HEK293 (cell line): ENCODE measurements at regions not wholly inside any gene's neighbourhood (a gene's known extent, or its start where the extent isn't known, plus 50 kb on each side); places are given as distances from the start of the nearest gene placed in this dataset.

Experiments used
- CTCF ChIA-PET: fragments of 350-600 bp; formaldehyde crosslinking; extraction: SDS; loops from one replicate; lab custom pipeline; 2021; ENCODE audit warnings: antibody characterized with exemption; lab: Yijun Ruan, JAX
- POLR2A ChIA-PET: fragments of 300-600 bp; formaldehyde crosslinking; extraction: SDS; loops from one replicate; lab custom pipeline; 2020; ENCODE audit warnings: antibody characterized with exemption, inconsistent platforms; lab: Yijun Ruan, JAX
- H3K27ac ChIP-seq: fragments of 200-500 bp; sonication (Bioruptor generic); 2 replicates; pipeline ENCODE4 v1.5.1; 2014; ENCODE audit warnings: low read depth, low read length, control low read depth, inconsistent platforms; ENCODE audit errors: extremely low read depth
- H3K36me3 ChIP-seq, 2 experiments: fragments of 200-500 bp in 1 of 2; sonication (Bioruptor generic) in 1 of 2; 1 replicate in 1 of 2; 2 replicates in 1 of 2; pipeline ENCODE4 v1.5.1; 2014 to 2017; ENCODE audit warnings: inconsistent platforms in 2 of 2, low read length in 2 of 2; ENCODE audit not compliant: control insufficient read depth in 2 of 2, insufficient read depth in 1 of 2
- H3K4me1 ChIP-seq: fragments of 200-500 bp; sonication (Bioruptor generic); 2 replicates; pipeline ENCODE4 v1.5.1; 2014; ENCODE audit warnings: mild to moderate bottlenecking, low read length, inconsistent platforms; ENCODE audit not compliant: control insufficient read depth, insufficient read depth
- H3K4me3 ChIP-seq: 2 replicates; pipeline ENCODE4 v1.5.1; 2011; ENCODE audit warnings: low read depth, mild to moderate bottlenecking, control low read depth, low read length, moderate library complexity
- H3K9me3 ChIP-seq: fragments of 200-500 bp; sonication (Bioruptor generic); 2 replicates; pipeline ENCODE4 v1.5.1; 2014; ENCODE audit warnings: low read depth, low read length, inconsistent platforms; ENCODE audit not compliant: control insufficient read depth, insufficient read depth
- ATF2 ChIP-seq: fragments of 450-650 bp; formaldehyde crosslinking; IDR thresholded peaks from 2 replicates; pipeline ENCODE4 v1.5.1; 2016; ENCODE audit warnings: missing biosample characterization, missing genetic modification characterization, low read depth
- FEZF1 ChIP-seq: fragments of 450-650 bp; formaldehyde crosslinking; IDR thresholded peaks from 2 replicates; pipeline ENCODE4 v1.5.1; 2016; ENCODE audit warnings: missing biosample characterization, missing genetic modification characterization
- KLF8 ChIP-seq: fragments of 450-650 bp; formaldehyde crosslinking; IDR thresholded peaks from 2 replicates; pipeline ENCODE4 v1.5.1; 2016; ENCODE audit warnings: missing biosample characterization, missing genetic modification characterization
- MYNN ChIP-seq: fragments of 450-650 bp; formaldehyde crosslinking; IDR thresholded peaks from 2 replicates; pipeline ENCODE4 v1.5.1; 2016; ENCODE audit warnings: missing biosample characterization, missing genetic modification characterization, borderline replicate concordance
- REPIN1 ChIP-seq: fragments of 450-650 bp; formaldehyde crosslinking; IDR thresholded peaks from 2 replicates; pipeline ENCODE4 v1.5.1; 2017; ENCODE audit warnings: missing biosample characterization, missing genetic modification characterization, low read depth
- SP3 ChIP-seq: fragments of 450-650 bp; formaldehyde crosslinking; IDR thresholded peaks from 2 replicates; pipeline ENCODE4 v1.5.1; 2016; ENCODE audit warnings: missing biosample characterization, missing genetic modification characterization
- SP7 ChIP-seq: fragments of 450-650 bp; formaldehyde crosslinking; IDR thresholded peaks from 2 replicates; pipeline ENCODE4 v1.5.1; 2016; ENCODE audit warnings: missing biosample characterization, missing genetic modification characterization
- TCF7L2 ChIP-seq: IDR thresholded peaks from 2 replicates; pipeline ENCODE4 v1.6.1; 2011; ENCODE audit warnings: low read depth, mild to moderate bottlenecking, inconsistent platforms, low read length, moderate library complexity, borderline replicate concordance
- ZBTB10 ChIP-seq: fragments of 450-650 bp; formaldehyde crosslinking; IDR thresholded peaks from 2 replicates; pipeline ENCODE4 v1.5.1; 2016; ENCODE audit warnings: missing biosample characterization, missing genetic modification characterization
- ZBTB17 ChIP-seq: fragments of 450-650 bp; formaldehyde crosslinking; IDR thresholded peaks from 2 replicates; pipeline ENCODE4 v1.5.1; 2016; ENCODE audit warnings: missing biosample characterization, missing genetic modification characterization
- ZBTB20 ChIP-seq: fragments of 450-650 bp; formaldehyde crosslinking; IDR thresholded peaks from 2 replicates; pipeline ENCODE4 v1.5.1; 2016; ENCODE audit warnings: missing biosample characterization, missing genetic modification characterization
- ZBTB44 ChIP-seq: fragments of 450-650 bp; IDR thresholded peaks from 2 replicates; pipeline ENCODE4 v1.5.1; 2018; ENCODE audit warnings: missing biosample characterization, mild to moderate bottlenecking, missing genetic modification characterization
- ZBTB48 ChIP-seq: fragments of 450-650 bp; formaldehyde crosslinking; IDR thresholded peaks from 2 replicates; pipeline ENCODE4 v1.5.1; 2016; ENCODE audit warnings: missing biosample characterization, missing genetic modification characterization
- ZNF121 ChIP-seq: fragments of 450-650 bp; formaldehyde crosslinking; IDR thresholded peaks from 2 replicates; pipeline ENCODE4 v1.5.1; 2016; ENCODE audit warnings: missing biosample characterization, missing genetic modification characterization
- ZNF140 ChIP-seq: fragments of 450-650 bp; formaldehyde crosslinking; IDR thresholded peaks from 2 replicates; pipeline ENCODE4 v1.5.1; 2016; ENCODE audit warnings: missing biosample characterization, missing genetic modification characterization
- ZNF155 ChIP-seq: fragments of 450-650 bp; formaldehyde crosslinking; IDR thresholded peaks from 2 replicates; pipeline ENCODE4 v1.5.1; 2016; ENCODE audit warnings: missing biosample characterization, missing genetic modification characterization
- ZNF174 ChIP-seq: fragments of 450-650 bp; formaldehyde crosslinking; IDR thresholded peaks from 2 replicates; pipeline ENCODE4 v1.5.0; 2017; ENCODE audit warnings: missing biosample characterization, mild to moderate bottlenecking, missing genetic modification characterization
- ZNF354C ChIP-seq: fragments of 450-650 bp; formaldehyde crosslinking; IDR thresholded peaks from 2 replicates; pipeline ENCODE4 v1.5.1; 2016; ENCODE audit warnings: missing biosample characterization, missing genetic modification characterization, low read depth, borderline replicate concordance
- ZNF521 ChIP-seq: fragments of 450-650 bp; formaldehyde crosslinking; IDR thresholded peaks from 2 replicates; pipeline ENCODE4 v1.5.1; 2017; ENCODE audit warnings: missing biosample characterization, mild to moderate bottlenecking, missing genetic modification characterization
- ZNF639 ChIP-seq: fragments of 450-650 bp; formaldehyde crosslinking; IDR thresholded peaks from 2 replicates; pipeline ENCODE4 v1.5.1; 2016; ENCODE audit warnings: missing biosample characterization, missing genetic modification characterization
- ZNF645 ChIP-seq: fragments of 450-650 bp; formaldehyde crosslinking; IDR thresholded peaks from 2 replicates; pipeline ENCODE4; 2016; ENCODE audit warnings: missing biosample characterization, missing genetic modification characterization
- ZNF658 ChIP-seq: fragments of 450-650 bp; formaldehyde crosslinking; IDR thresholded peaks from 2 replicates; pipeline ENCODE4; 2016; ENCODE audit warnings: missing biosample characterization, missing genetic modification characterization
- ZNF664 ChIP-seq: fragments of 450-650 bp; formaldehyde crosslinking; IDR thresholded peaks from 2 replicates; pipeline ENCODE4 v1.5.1; 2016; ENCODE audit warnings: missing biosample characterization, missing genetic modification characterization
- ZNF777 ChIP-seq: fragments of 450-650 bp; formaldehyde crosslinking; IDR thresholded peaks from 2 replicates; pipeline ENCODE4 v1.5.1; 2017; ENCODE audit warnings: missing biosample characterization, missing genetic modification characterization, borderline replicate concordance
- ZXDB ChIP-seq: fragments of 450-650 bp; formaldehyde crosslinking; IDR thresholded peaks from 2 replicates; pipeline ENCODE4 v1.5.1; 2016; ENCODE audit warnings: missing biosample characterization, missing genetic modification characterization

GRCh38 chr16:79973320-79973719 is 372.8 kb upstream of the MAF start:
- H3K4me3 ChIP-seq = no peak overlapping the region
- POLR2A ChIA-PET = no interaction called here
- TF ChIP-seq ATF2 (tag by site-specific recombination) = no peak
- TF ChIP-seq ZNF639 = no peak
- no peak for TF ChIP-seq ZXDB (tag by site-specific recombination)
- TF ChIP-seq SP7 = no peak
- TF ChIP-seq ZNF658 (tag by site-specific recombination) = no peak
- no peak for TF ChIP-seq ZNF174
- TF ChIP-seq TCF7L2 = no peak
- TF ChIP-seq ZBTB20 (tag by site-specific recombination) = no peak
- no peak for TF ChIP-seq ZNF121 (tag by site-specific recombination)
- no peak for TF ChIP-seq ZNF777 (tag by site-specific recombination)
- TF ChIP-seq SP3 (tag by site-specific recombination) = no peak
- TF ChIP-seq ZBTB17 = no peak
- no peak for TF ChIP-seq ZNF140 (tag by site-specific recombination)
- TF ChIP-seq REPIN1 = no peak
- no peak for TF ChIP-seq FEZF1 (tag by site-specific recombination)
- CTCF ChIA-PET = no interaction called here
- no peak overlapping the region for H3K27ac ChIP-seq
- H3K9me3 ChIP-seq = no peaks in the 10 kb centered on the region
- H3K36me3 ChIP-seq = no peaks in the 10 kb centered on the region
- H3K4me1 ChIP-seq = no peaks in the 10 kb centered on the region

GRCh38 chr16:79972053-79972704 is 371.6 kb upstream of the MAF start:
- ChIA-PET CTCF (no interaction called here), POLR2A (interaction anchor here (0.5 kb wide), 1 partner anchor 10 kb away, joined by 4 read pairs; no protein-coding TSS in a partner anchor)
- Histone ChIP-seq H3K9me3 (no peaks in the 10 kb centered on the region), H3K4me3 (no peak overlapping the region), H3K36me3 (no peaks in the 10 kb centered on the region), H3K4me1 (no peaks in the 10 kb centered on the region), H3K27ac (no peak overlapping the region)
- no peak for TF ChIP-seq ZNF354C
- no peak for TF ChIP-seq ZBTB48
- TF ChIP-seq ZNF521 (tag by site-specific recombination) = no peak
- TF ChIP-seq ZBTB44 (tag by site-specific recombination) = no peak
- TF ChIP-seq ZNF155 (tag by site-specific recombination) = no peak
- TF ChIP-seq ZBTB10 (tag by site-specific recombination) = no peak
- TF ChIP-seq ZNF645 (tag by site-specific recombination) = no peak
- no peak for TF ChIP-seq MYNN (tag by site-specific recombination)
- TF ChIP-seq ZNF658 (tag by site-specific recombination) = no peak
- no peak for TF ChIP-seq KLF8 (tag by site-specific recombination)
- TF ChIP-seq ZNF121 (tag by site-specific recombination) = no peak
- TF ChIP-seq ZNF664 (tag by site-specific recombination) = no peak
